ENCODE measurements at regions not wholly inside any gene's neighbourhood (a gene's known extent, or its start where the extent isn't known, plus 50 kb on each side); places are given as distances from the start of the nearest gene placed in this dataset.
"Not testable (repeated sequence)": the region's sequence is repeated elsewhere in the genome, so short reads cannot be mapped to it uniquely, and the experiment has no call there.

DNA sequence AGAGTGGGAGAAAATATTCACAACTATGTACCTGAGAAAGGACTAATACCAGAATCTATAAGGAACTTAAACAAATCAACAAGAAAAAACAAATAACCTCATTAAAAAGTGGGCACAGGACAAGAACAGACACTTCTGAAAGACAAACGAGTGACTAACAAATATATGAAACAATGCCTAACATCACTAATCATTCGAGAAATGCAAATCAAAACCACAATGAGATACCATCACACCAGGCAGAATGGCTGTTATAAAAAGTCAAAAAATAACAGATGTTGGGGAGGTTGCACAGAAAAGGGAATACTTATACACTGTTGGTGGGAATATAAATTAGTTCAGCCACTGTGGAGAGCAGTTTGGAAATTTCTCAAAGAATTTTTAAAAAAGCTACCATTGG lies 83.5 kb upstream of the WSCD1 start:
- no peaks in the 10 kb centered on the region for H3K4me1 ChIP-seq (ENCODE audit: insufficient read depth, low read length)
- no peak overlapping the region for H3K4me2 ChIP-seq (ENCODE audit: insufficient read depth, low read length)
- H2AFZ ChIP-seq (ENCODE audit: low read length), result no peak overlapping the region
- no peak overlapping the region for H3K27ac ChIP-seq (ENCODE audit: low read depth, low read length)
- no peaks in the 10 kb centered on the region for H4K20me1 ChIP-seq (ENCODE audit: insufficient read depth, low read length)
- H3K27me3 ChIP-seq (ENCODE audit: insufficient read depth, low read length), result no peaks in the 10 kb centered on the region
- H3K4me3 ChIP-seq (ENCODE audit: insufficient read depth, low read length), result no peak overlapping the region
- no peaks in the 10 kb centered on the region for H3K9me3 ChIP-seq (ENCODE audit: low read depth, low read length)
- TF ChIP-seq, protein P1, sequence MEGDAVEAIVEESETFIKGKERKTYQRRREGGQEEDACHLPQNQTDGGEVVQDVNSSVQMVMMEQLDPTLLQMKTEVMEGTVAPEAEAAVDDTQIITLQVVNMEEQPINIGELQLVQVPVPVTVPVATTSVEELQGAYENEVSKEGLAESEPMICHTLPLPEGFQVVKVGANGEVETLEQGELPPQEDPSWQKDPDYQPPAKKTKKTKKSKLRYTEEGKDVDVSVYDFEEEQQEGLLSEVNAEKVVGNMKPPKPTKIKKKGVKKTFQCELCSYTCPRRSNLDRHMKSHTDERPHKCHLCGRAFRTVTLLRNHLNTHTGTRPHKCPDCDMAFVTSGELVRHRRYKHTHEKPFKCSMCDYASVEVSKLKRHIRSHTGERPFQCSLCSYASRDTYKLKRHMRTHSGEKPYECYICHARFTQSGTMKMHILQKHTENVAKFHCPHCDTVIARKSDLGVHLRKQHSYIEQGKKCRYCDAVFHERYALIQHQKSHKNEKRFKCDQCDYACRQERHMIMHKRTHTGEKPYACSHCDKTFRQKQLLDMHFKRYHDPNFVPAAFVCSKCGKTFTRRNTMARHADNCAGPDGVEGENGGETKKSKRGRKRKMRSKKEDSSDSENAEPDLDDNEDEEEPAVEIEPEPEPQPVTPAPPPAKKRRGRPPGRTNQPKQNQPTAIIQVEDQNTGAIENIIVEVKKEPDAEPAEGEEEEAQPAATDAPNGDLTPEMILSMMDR (IDR thresholded peaks at IDR 0.05; ENCODE audit: extremely low read depth, low read depth, low read length), result no peak
- H3K36me3 ChIP-seq (ENCODE audit: insufficient read depth, low read length), result no peaks in the 10 kb centered on the region
- DNase-seq (ENCODE audit: insufficient read length, low spot score, missing footprints), result no peak
- H3K79me2 ChIP-seq (ENCODE audit: insufficient read depth, low read length), result no peaks in the 10 kb centered on the region

DNA sequence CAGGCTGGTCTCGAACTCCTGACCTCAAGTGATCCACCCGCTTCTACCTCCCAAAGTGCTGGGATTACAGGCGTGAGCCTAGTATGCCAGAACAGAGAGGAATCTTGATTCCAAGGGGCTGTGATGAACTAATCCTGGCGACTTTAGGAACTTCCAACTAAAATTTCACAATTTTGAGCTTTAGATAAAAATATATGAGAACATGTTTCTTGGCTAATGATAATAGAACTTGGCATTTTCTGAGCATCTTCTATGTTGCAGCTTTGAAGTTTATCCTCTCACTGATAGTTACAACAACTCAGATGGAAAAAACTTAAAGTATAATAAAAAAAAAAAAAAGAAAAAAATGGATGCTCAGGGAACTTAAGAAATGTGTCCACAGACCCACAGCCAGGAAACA lies 69.8 kb upstream of the WSCD1 start:
- Histone ChIP-seq H3K27ac (ENCODE audit: low read depth, low read length) (no peak overlapping the region), H3K4me3 (ENCODE audit: insufficient read depth, low read length) (no peak overlapping the region), H4K20me1 (ENCODE audit: insufficient read depth, low read length) (no peaks in the 10 kb centered on the region), H3K4me2 (ENCODE audit: insufficient read depth, low read length) (no peak overlapping the region), H3K79me2 (ENCODE audit: insufficient read depth, low read length) (no peaks in the 10 kb centered on the region), H3K27me3 (ENCODE audit: insufficient read depth, low read length) (no peaks in the 10 kb centered on the region), H3K4me1 (ENCODE audit: insufficient read depth, low read length) (peaks cover 3% of the 10 kb centered on the region), H3K36me3 (ENCODE audit: insufficient read depth, low read length) (no peaks in the 10 kb centered on the region), H3K9me3 (ENCODE audit: low read depth, low read length) (no peaks in the 10 kb centered on the region), H2AFZ (ENCODE audit: low read length) (no peak overlapping the region)
- no peak for DNase-seq (ENCODE audit: insufficient read length, low spot score, missing footprints)
- TF ChIP-seq, protein P1 (IDR thresholded peaks at IDR 0.05; ENCODE audit: extremely low read depth, low read depth, low read length), result no peak

DNA sequence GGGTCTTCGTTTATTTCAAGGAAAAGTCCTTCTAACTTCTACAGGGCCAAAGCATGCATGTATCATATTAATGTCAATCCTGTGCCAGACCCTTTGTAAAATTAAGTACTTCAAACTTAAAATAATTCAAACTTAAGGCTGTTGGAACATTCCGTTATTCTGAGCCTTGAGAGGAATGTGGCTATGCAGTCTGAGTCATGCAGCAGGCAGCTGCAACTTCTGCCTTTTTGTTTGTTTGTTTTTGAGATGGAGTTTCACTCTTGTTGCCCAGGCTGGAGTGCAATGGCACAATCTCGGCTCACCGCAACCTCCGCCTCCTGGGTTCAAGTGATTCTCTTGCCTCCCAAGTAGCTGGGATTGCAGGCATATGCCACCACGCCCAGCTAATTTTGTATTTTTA lies 67.0 kb upstream of the WSCD1 start:
- not testable (repeated sequence) for H2AFZ ChIP-seq (ENCODE audit: low read length); DNase-seq (ENCODE audit: insufficient read length, low spot score, missing footprints); H3K4me2 ChIP-seq (ENCODE audit: insufficient read depth, low read length); H3K4me3 ChIP-seq (ENCODE audit: insufficient read depth, low read length); H3K36me3 ChIP-seq (ENCODE audit: insufficient read depth, low read length); H3K27ac ChIP-seq (ENCODE audit: low read depth, low read length); H3K79me2 ChIP-seq (ENCODE audit: insufficient read depth, low read length); H3K27me3 ChIP-seq (ENCODE audit: insufficient read depth, low read length); H4K20me1 ChIP-seq (ENCODE audit: insufficient read depth, low read length); H3K4me1 ChIP-seq (ENCODE audit: insufficient read depth, low read length); H3K9me3 ChIP-seq (ENCODE audit: low read depth, low read length)

DNA sequence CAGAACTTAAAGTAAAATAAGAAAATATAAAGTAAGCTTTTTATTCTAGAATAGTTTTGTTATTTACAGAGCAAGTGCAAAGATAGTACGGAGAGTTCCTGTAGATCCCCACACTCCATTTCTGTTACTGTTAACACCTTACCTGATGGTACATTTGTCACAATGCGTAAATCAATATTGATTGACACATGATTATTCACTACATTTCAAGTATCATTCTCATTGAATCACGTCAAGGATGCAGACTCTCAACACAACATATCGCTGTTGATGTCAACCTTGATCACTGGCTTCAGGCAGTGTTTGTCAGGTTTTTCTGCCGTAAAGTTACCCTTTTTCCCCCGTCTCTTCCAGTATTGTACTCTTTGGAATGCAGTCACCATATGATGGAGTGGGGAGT lies 64.2 kb upstream of the WSCD1 start:
- Histone ChIP-seq H3K4me3 (ENCODE audit: insufficient read depth, low read length) (no peak overlapping the region), H2AFZ (ENCODE audit: low read length) (no peak overlapping the region), H3K36me3 (ENCODE audit: insufficient read depth, low read length) (no peaks in the 10 kb centered on the region), H3K27ac (ENCODE audit: low read depth, low read length) (no peak overlapping the region), H3K79me2 (ENCODE audit: insufficient read depth, low read length) (no peaks in the 10 kb centered on the region), H3K4me2 (ENCODE audit: insufficient read depth, low read length) (no peak overlapping the region), H4K20me1 (ENCODE audit: insufficient read depth, low read length) (no peaks in the 10 kb centered on the region), H3K4me1 (ENCODE audit: insufficient read depth, low read length) (peaks cover 3% of the 10 kb centered on the region), H3K9me3 (ENCODE audit: low read depth, low read length) (no peaks in the 10 kb centered on the region), H3K27me3 (ENCODE audit: insufficient read depth, low read length) (no peaks in the 10 kb centered on the region)
- DNase-seq (ENCODE audit: insufficient read length, low spot score, missing footprints), result no peak
- TF ChIP-seq, protein P1 (IDR thresholded peaks at IDR 0.05; ENCODE audit: extremely low read depth, low read depth, low read length), result no peak

DNA sequence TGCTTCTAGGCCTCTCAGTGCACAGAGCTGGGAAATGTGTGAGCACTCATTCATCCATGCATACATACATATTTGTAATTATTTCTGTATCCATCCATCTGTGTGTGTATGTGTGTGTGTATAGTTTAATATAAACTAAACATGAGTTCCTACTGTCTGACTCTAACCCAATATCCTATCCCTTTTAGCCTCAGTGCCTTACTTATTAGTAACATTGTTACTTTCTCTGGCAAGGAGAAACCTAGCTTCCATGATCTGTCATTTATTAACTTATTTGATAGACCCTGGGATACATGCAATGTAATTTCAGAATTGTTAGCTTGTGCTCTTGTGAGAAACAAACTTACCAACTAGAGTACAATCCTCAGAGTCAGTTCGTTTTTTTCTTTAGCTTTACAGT lies 59.0 kb upstream of the WSCD1 start:
- Histone ChIP-seq H2AFZ (ENCODE audit: low read length) (no peak overlapping the region), H3K4me2 (ENCODE audit: insufficient read depth, low read length) (no peak overlapping the region), H3K4me3 (ENCODE audit: insufficient read depth, low read length) (no peak overlapping the region), H3K4me1 (ENCODE audit: insufficient read depth, low read length) (no peaks in the 10 kb centered on the region), H3K27ac (ENCODE audit: low read depth, low read length) (no peak overlapping the region), H3K27me3 (ENCODE audit: insufficient read depth, low read length) (no peaks in the 10 kb centered on the region), H4K20me1 (ENCODE audit: insufficient read depth, low read length) (no peaks in the 10 kb centered on the region), H3K36me3 (ENCODE audit: insufficient read depth, low read length) (no peaks in the 10 kb centered on the region), H3K79me2 (ENCODE audit: insufficient read depth, low read length) (no peaks in the 10 kb centered on the region), H3K9me3 (ENCODE audit: low read depth, low read length) (no peaks in the 10 kb centered on the region)
- TF ChIP-seq, protein P1 (IDR thresholded peaks at IDR 0.05; ENCODE audit: extremely low read depth, low read depth, low read length), result no peak
- DNase-seq (ENCODE audit: insufficient read length, low spot score, missing footprints), result no peak

Measured in osteoblast (primary cell).